Transverse colon (tissue), 4 donors: ENCODE measurements at regions not wholly inside any gene's neighbourhood (a gene's known extent, or its start where the extent isn't known, plus 50 kb on each side); places are given as distances from the start of the nearest gene placed in this dataset.

ENCODE experiments used
- DNase-seq: peaks from one replicate; pipeline ENCODE4 v3.0.0-alpha.2; 2019
- H3K27ac ChIP-seq, 4 donors: fragments of 200-600 bp; sonication (generic); 2 replicates each; pipeline ENCODE4 v1.5.1; 2016 to 2018; ENCODE audit warnings: inconsistent platforms in 4 of 4
- H3K27me3 ChIP-seq: fragments of 200-600 bp; sonication (generic); 2 replicates; pipeline ENCODE4 v1.5.1; 2017; ENCODE audit warnings: inconsistent platforms
- H3K36me3 ChIP-seq, 4 donors: fragments of 200-600 bp; sonication (generic); 2 replicates each; pipeline ENCODE4 v1.5.1; 2017 to 2019; ENCODE audit warnings: inconsistent platforms in 4 of 4
- H3K4me1 ChIP-seq, 4 donors: fragments of 200-600 bp; sonication (generic); 2 replicates each; pipeline ENCODE4 v1.5.1; 2017 to 2020; ENCODE audit warnings: inconsistent platforms in 4 of 4
- H3K4me3 ChIP-seq, 4 donors: fragments of 200-600 bp; sonication (generic); 1 replicate in 1 of 4; 2 replicates in 3 of 4; pipeline versions ENCODE4 v1.5.1 to v1.6.1; 2017 to 2019; ENCODE audit warnings: inconsistent platforms in 4 of 4
- H3K9me3 ChIP-seq, 2 donors: fragments of 200-600 bp; sonication (generic); 2 replicates each; pipeline ENCODE4 v1.5.1; 2017 to 2019; ENCODE audit warnings: inconsistent platforms in 2 of 2
- CTCF ChIP-seq, 5 experiments: fragments of 200-600 bp in 3 of 5; fragments of 450-650 bp in 2 of 5; sonication (generic) in 3 of 5; IDR thresholded peaks; 1 replicate in 2 of 5; 2 replicates in 3 of 5; pipeline ENCODE4 v1.5.1; 2016 to 2017; ENCODE audit warnings: antibody characterized with exemption in 5 of 5, inconsistent platforms in 3 of 5, mild to moderate bottlenecking in 2 of 5, moderate library complexity in 1 of 5
- EP300 ChIP-seq: sonication (generic); formaldehyde crosslinking; IDR thresholded peaks from one replicate; pipeline ENCODE4 v1.6.1; 2017; ENCODE audit warnings: antibody characterized with exemption, low read depth
- POLR2A ChIP-seq: fragments of 450-650 bp; IDR thresholded peaks from one replicate; pipeline ENCODE4 v1.6.1; 2016; ENCODE audit warnings: antibody characterized with exemption, mild to moderate bottlenecking, moderate library complexity
- POLR2AphosphoS5 ChIP-seq, 3 donors: sonication (generic); formaldehyde crosslinking; IDR thresholded peaks; one replicate each; pipeline ENCODE4 v1.6.1; 2016; ENCODE audit warnings: antibody characterized with exemption in 3 of 3
- WGBS, 2 donors: methylation state at CpG; one replicate each; pipeline ENCODE4 v1.1.5; 2018; ENCODE audit warnings: low coverage in 1 of 2; 5-methylcytosine and 5-hydroxymethylcytosine counted together
- in situ Hi-C, 4 donors: fragments of 200-750 bp; cut with MboI; loops; one replicate each; pipeline versions ENCODE4 v1.15.0 to v1.15.1; 2017; ENCODE audit warnings: low sequenced_read_pairs in 3 of 4, low pct_ligation_motif_present in 1 of 4, low pct_unique_long_range_greater_than_20kb in 1 of 4
- intact Hi-C: fragments of 100-400 bp; cut with DNase I; formaldehyde crosslinking; loops from one replicate; pipeline ENCODE4 v1.15.1; 2023; ENCODE audit warnings: low total_unique reads

GRCh38 chr11:113604186-113604585, 101.9 kb downstream of the TMPRSS5 start:
- no peak for DNase-seq
- in situ Hi-C loops, result no loop called here
- Histone ChIP-seq H3K27me3 (no peaks in the 10 kb centered on the region), H3K27ac (no peak overlapping the region), H3K4me3 (no peak overlapping the region), H3K9me3 (peaks cover 0 to 7% of the 10 kb centered on the region in 2 donors), H3K36me3 (no peaks in the 10 kb centered on the region), H3K4me1 (peaks cover 0 to 3% (median 0%) of the 10 kb centered on the region in 4 donors)
- intact Hi-C loops, result no loop called here
- 50 to 71% methylated on average over 1 of the region's 1 CpG for WGBS, 2 donors
- TF ChIP-seq POLR2A (no peak), EP300 (no peak), CTCF (IDR thresholded peaks at IDR 0.05) (no peak), POLR2AphosphoS5 (IDR thresholded peaks at IDR 0.05) (no peak)

- no peak overlapping the region for H3K27ac ChIP-seq
- peaks cover 0 to 3% (median 0%) of the 10 kb centered on the region in 4 donors for H3K4me1 ChIP-seq
- H3K9me3 ChIP-seq, result peaks cover 0 to 7% of the 10 kb centered on the region in 2 donors
- H3K36me3 ChIP-seq, result no peaks in the 10 kb centered on the region
- TF ChIP-seq POLR2AphosphoS5 (IDR thresholded peaks at IDR 0.05) (no peak), CTCF (IDR thresholded peaks at IDR 0.05) (no peak), POLR2A (no peak), EP300 (no peak)
- no peaks in the 10 kb centered on the region for H3K27me3 ChIP-seq
- WGBS, 2 donors, result 48 to 70% methylated on average over 4 to 5 of the region's 5 CpGs
- DNase-seq, result no peak
- intact Hi-C loops, result no loop called here
- H3K4me3 ChIP-seq, result no peak overlapping the region
- in situ Hi-C loops, result no loop called here
These were observed 102.6 kb downstream of the TMPRSS5 start for GRCh38 chr11:113603277-113604059.

- Histone ChIP-seq H3K4me3 (no peak overlapping the region), H3K4me1 (peaks cover 0 to 3% (median 0%) of the 10 kb centered on the region in 4 donors), H3K27ac (no peak overlapping the region), H3K36me3 (no peaks in the 10 kb centered on the region), H3K27me3 (no peaks in the 10 kb centered on the region), H3K9me3 (peaks cover 0 to 7% of the 10 kb centered on the region in 2 donors)
- WGBS, 2 donors, result 79 to 88% methylated on average over 1 to 2 of the region's 2 CpGs
- in situ Hi-C loops, result no loop called here
- intact Hi-C loops, result no loop called here
- DNase-seq, result no peak
- TF ChIP-seq EP300, result no peak
- TF ChIP-seq CTCF (IDR thresholded peaks at IDR 0.05), result no peak
These were observed 103.6 kb downstream of the TMPRSS5 start for GRCh38 chr11:113602483-113602882.

- Histone ChIP-seq H3K4me3 (no peak overlapping the region), H3K27me3 (no peaks in the 10 kb centered on the region), H3K27ac (no peak overlapping the region), H3K36me3 (no peaks in the 10 kb centered on the region), H3K4me1 (no peaks in the 10 kb centered on the region), H3K9me3 (no peaks in the 10 kb centered on the region)
- no peak for DNase-seq
- TF ChIP-seq EP300 (no peak), CTCF (IDR thresholded peaks at IDR 0.05) (no peak), POLR2AphosphoS5 (IDR thresholded peaks at IDR 0.05) (no peak), POLR2A (no peak)
- WGBS, 2 donors, result 78 to 85% methylated on average over 5 of the region's 5 CpGs
- intact Hi-C loops, result no loop called here
- in situ Hi-C loops, result no loop called here
These were observed 109.5 kb downstream of the TMPRSS5 start for GRCh38 chr11:113596658-113597057.
